HepG2 (cell line): ENCODE measurements at regions not wholly inside any gene's neighbourhood (a gene's known extent, or its start where the extent isn't known, plus 50 kb on each side); places are given as distances from the start of the nearest gene placed in this dataset.

Experiments used
- ATAC-seq: fragments of 200-7000 bp; cut with Tn5 transposase; 3 replicates; pipeline ENCODE4 v1.9.1; 2020; ENCODE audit warnings: mild to moderate bottlenecking, moderate library complexity
- BruUV-seq: library from RNA; stranded (reverse); fragments of 400-500 nt; replicated peaks from 2 replicates; lab custom pipeline; 2021; lab: Mats Ljungman, UMichigan
- CTCF ChIA-PET: fragments of 300-600 bp; formaldehyde crosslinking; extraction: SDS; loops from one replicate; lab custom pipeline; 2021; ENCODE audit warnings: low total read pairs, inconsistent platforms, low intra/inter-chr PET ratio; lab: Yijun Ruan, JAX
- POLR2A ChIA-PET: fragments of 350-600 bp; sonication (Branson Sonifier 250); formaldehyde crosslinking; loops from one replicate; lab custom pipeline; 2020; ENCODE audit warnings: antibody characterized with exemption, inconsistent platforms; lab: Yijun Ruan, JAX
- DNase-seq: peaks from one replicate; pipeline ENCODE4 v3.0.0-alpha.2; 2015; ENCODE audit warnings: low spot score
- FAIRE-seq: peaks from 3 replicates; lab custom pipeline; 2011; peaks lifted over from hg19 to GRCh38; lab: Jason Lieb, UNC
- H2AFZ ChIP-seq: one replicate; pipeline ENCODE4 v1.6.1; 2011; ENCODE audit warnings: low read length, inconsistent platforms
- H3K27ac ChIP-seq: fragments of 300-600 bp; 3 replicates; pipeline ENCODE4 v1.8.0; 2011; ENCODE audit warnings: mixed run types, mild to moderate bottlenecking, mixed read lengths, low read length, inconsistent platforms; ENCODE audit not compliant: insufficient read depth; ENCODE audit errors: extremely low read length
- H3K27me3 ChIP-seq, 2 experiments: fragments of 200-600 bp in 1 of 2; 2 replicates in 1 of 2; 3 replicates in 1 of 2; pipeline versions ENCODE4 v1.6.0 to v1.8.0; 2011; ENCODE audit warnings: low read length in 2 of 2, mild to moderate bottlenecking in 2 of 2, moderate library complexity in 2 of 2, inconsistent platforms in 1 of 2; ENCODE audit not compliant: insufficient read depth in 2 of 2, control insufficient read depth in 1 of 2
- H3K36me3 ChIP-seq, 2 experiments: fragments of 200-600 bp in 1 of 2; replicated peaks in 1 of 2; 2 replicates in 1 of 2; 3 replicates in 1 of 2; pipeline versions ENCODE4 v1.5.1 to v1.8.0; 2011; ENCODE audit warnings: low read length in 2 of 2, inconsistent platforms in 1 of 2; ENCODE audit not compliant: insufficient read depth in 2 of 2, control insufficient read depth in 1 of 2
- H3K4me1 ChIP-seq: 2 replicates; pipeline ENCODE4 v1.5.1; 2012; ENCODE audit warnings: low read length, inconsistent platforms; ENCODE audit not compliant: insufficient read depth
- H3K4me2 ChIP-seq: 2 replicates; pipeline ENCODE4 v1.6.0; 2011; ENCODE audit warnings: low read depth, low read length, inconsistent platforms
- H3K4me3 ChIP-seq, 3 experiments: fragments of 200-600 bp in 1 of 3; sonication (generic), shearing (Covaris generic) in 1 of 3; replicated peaks in 1 of 3; 2 replicates each; pipeline ENCODE4 v1.5.1; 2011 to 2016; ENCODE audit warnings: low read length in 3 of 3, inconsistent platforms in 2 of 3, low read depth in 2 of 3, mild to moderate bottlenecking in 2 of 3, control low read depth in 1 of 3, mixed read lengths in 1 of 3; ENCODE audit not compliant: insufficient read depth in 1 of 3
- H3K79me2 ChIP-seq: one replicate; pipeline ENCODE4 v1.6.1; 2011; ENCODE audit warnings: low read length, inconsistent platforms; ENCODE audit not compliant: insufficient read depth
- H3K9ac ChIP-seq: 2 replicates; pipeline ENCODE4 v1.6.0; 2011; ENCODE audit warnings: mild to moderate bottlenecking, low read depth, low read length, inconsistent platforms; ENCODE audit not compliant: insufficient read depth
- H3K9me3 ChIP-seq: 2 replicates; pipeline ENCODE4 v1.5.1; 2012; ENCODE audit warnings: mild to moderate bottlenecking, low read length
- H4K20me1 ChIP-seq: 2 replicates; pipeline ENCODE4 v1.6.0; 2011; ENCODE audit warnings: inconsistent platforms, mild to moderate bottlenecking, low read length, moderate library complexity; ENCODE audit not compliant: insufficient read depth
- BRCA1 ChIP-seq: sonication (generic); formaldehyde crosslinking; IDR thresholded peaks from 2 replicates; pipeline ENCODE4 v1.4.0; 2020; ENCODE audit warnings: missing genetic modification reagents
- HOXD1 ChIP-seq: sonication (generic); formaldehyde crosslinking; IDR thresholded peaks from 2 replicates; pipeline ENCODE4 v1.5.0; 2020; ENCODE audit warnings: missing genetic modification reagents
- MTA3 ChIP-seq: sonication (generic); formaldehyde crosslinking; IDR thresholded peaks from 2 replicates; pipeline ENCODE4 v1.4.0; 2020; ENCODE audit warnings: missing genetic modification reagents
- RAD21 ChIP-seq: fragments of 450-650 bp; formaldehyde crosslinking; IDR thresholded peaks from 2 replicates; pipeline ENCODE4 v1.5.0; 2020; ENCODE audit warnings: mild to moderate bottlenecking
- REXO4 ChIP-seq: sonication (generic); formaldehyde crosslinking; IDR thresholded peaks from 2 replicates; pipeline ENCODE4 v1.8.0; 2022; ENCODE audit warnings: missing genetic modification reagents, mild to moderate bottlenecking, borderline replicate concordance
- SMAD3 ChIP-seq: sonication (generic); formaldehyde crosslinking; IDR thresholded peaks from 2 replicates; pipeline ENCODE4 v1.4.0; 2020; ENCODE audit warnings: missing genetic modification reagents
- ZNF136 ChIP-seq: sonication (generic); formaldehyde crosslinking; IDR thresholded peaks from 2 replicates; pipeline ENCODE4 v1.8.1; 2022; ENCODE audit warnings: low read depth, mild to moderate bottlenecking, moderate library complexity, missing genetic modification reagents
- ZNF260 ChIP-seq: sonication (generic); formaldehyde crosslinking; IDR thresholded peaks from 2 replicates; pipeline ENCODE4 v1.4.0; 2020; ENCODE audit warnings: missing genetic modification reagents, low read depth, mild to moderate bottlenecking, borderline replicate concordance
- ZNF614 ChIP-seq: IDR thresholded peaks from 2 replicates; pipeline ENCODE4 v1.6.1; 2018; ENCODE audit warnings: missing biosample characterization, missing genetic modification reagents, inconsistent platforms, borderline replicate concordance
- ZNF616 ChIP-seq: sonication (generic); formaldehyde crosslinking; IDR thresholded peaks from 2 replicates; pipeline ENCODE4 v1.5.0; 2020; ENCODE audit warnings: low read depth, mild to moderate bottlenecking, missing genetic modification reagents
- ZNF766 ChIP-seq: sonication (generic); formaldehyde crosslinking; IDR thresholded peaks from 2 replicates; pipeline ENCODE4 v1.5.0; 2020; ENCODE audit warnings: missing genetic modification reagents, borderline replicate concordance
- in situ Hi-C: cut with HindIII; loops from 2 replicates; pipeline ENCODE4 v1.10.0; 2017; ENCODE audit warnings: low pct_unique_long_range_greater_than_20kb; ENCODE audit not compliant: extremely low pct_ligation_motif_present
- intact Hi-C: fragments of 100-400 bp; cut with micrococcal nuclease; formaldehyde crosslinking; loops from one replicate; pipeline ENCODE4 v1.10.0; 2022; ENCODE audit not compliant: unreplicated experiment
- TF ChIP-seq, protein P1 (sequence below): sonication (generic); formaldehyde crosslinking; IDR thresholded peaks from 2 replicates; pipeline ENCODE4 v1.5.0; 2020; ENCODE audit warnings: missing genetic modification reagents
- TF ChIP-seq, protein P2 (sequence below): sonication (generic); formaldehyde crosslinking; IDR thresholded peaks from 2 replicates; pipeline ENCODE4 v1.4.0; 2020; ENCODE audit warnings: mild to moderate bottlenecking, missing genetic modification reagents
- TF ChIP-seq, protein P3 (sequence below): sonication (generic); formaldehyde crosslinking; IDR thresholded peaks from 2 replicates; pipeline ENCODE4 v1.5.0; 2020; ENCODE audit warnings: mild to moderate bottlenecking, missing genetic modification reagents
- TF ChIP-seq, protein P4 (sequence below): sonication (generic); formaldehyde crosslinking; IDR thresholded peaks from 2 replicates; pipeline ENCODE4 v1.8.0; 2022; ENCODE audit warnings: low read depth, missing genetic modification reagents
- TF ChIP-seq, protein P5 (sequence below): sonication (generic); formaldehyde crosslinking; IDR thresholded peaks from 2 replicates; pipeline ENCODE4 v1.5.0; 2020; ENCODE audit warnings: missing genetic modification reagents

DNA sequence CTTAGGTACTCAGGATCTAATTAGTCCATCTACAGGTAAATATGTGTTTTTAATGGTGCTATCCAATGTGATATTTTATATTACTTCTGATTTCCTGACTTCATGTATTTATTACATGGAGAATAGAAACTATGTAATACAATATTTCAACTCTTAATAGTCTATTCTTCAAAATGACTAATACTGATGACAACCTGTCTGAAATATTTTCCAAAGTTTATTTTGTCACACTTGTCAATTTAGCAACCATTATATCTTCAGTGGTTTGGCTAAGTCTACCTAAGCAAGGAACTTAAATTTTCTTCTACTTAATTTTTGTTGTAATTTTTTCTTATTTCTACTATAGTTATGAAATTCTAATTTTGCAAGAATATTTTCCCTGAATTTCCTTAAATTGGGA is 55.0 kb upstream of the CNTN5 start:
- no peak overlapping the region for H3K27ac ChIP-seq
- intact Hi-C loops, result no loop called here

More for the DNA sequence above, 55.0 kb upstream of the CNTN5 start:
- ChIA-PET CTCF (no interaction called here), POLR2A (no interaction called here)
- no peaks in the 10 kb centered on the region for H3K79me2 ChIP-seq
- no peaks in the 10 kb centered on the region for H3K4me1 ChIP-seq
- H4K20me1 ChIP-seq, result no peaks in the 10 kb centered on the region
- H3K4me3 ChIP-seq, result no peak overlapping the region
- H3K9ac ChIP-seq, result no peak overlapping the region
- DNase-seq, result no peak
- no peak for FAIRE-seq
- H3K9me3 ChIP-seq, result peaks cover 5% of the 10 kb centered on the region
- H3K36me3 ChIP-seq, result no peaks in the 10 kb centered on the region
- no peak overlapping the region for H2AFZ ChIP-seq
- H3K4me2 ChIP-seq, result no peak overlapping the region
- TF ChIP-seq, protein P1, sequence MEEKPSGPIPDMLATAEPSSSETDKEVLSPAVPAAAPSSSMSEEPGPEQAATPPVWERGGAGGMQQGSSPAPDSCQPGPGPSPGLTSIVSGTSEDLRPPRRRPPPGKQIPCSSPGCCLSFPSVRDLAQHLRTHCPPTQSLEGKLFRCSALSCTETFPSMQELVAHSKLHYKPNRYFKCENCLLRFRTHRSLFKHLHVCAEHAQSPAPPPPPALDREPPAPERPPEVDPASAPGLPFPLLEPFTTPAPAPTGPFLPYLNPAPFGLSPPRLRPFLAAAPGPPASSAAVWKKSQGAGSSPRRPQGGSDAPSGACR (CRISPR knock-in tag), result no peak
- TF ChIP-seq MTA3 (no peak), HOXD1 (CRISPR knock-in tag) (no peak), REXO4 (CRISPR knock-in tag) (no peak), ZNF616 (CRISPR knock-in tag) (no peak), ZNF614 (no peak), ZNF766 (CRISPR knock-in tag) (no peak), RAD21 (CRISPR knock-in tag) (no peak), BRCA1 (CRISPR knock-in tag) (no peak), ZNF136 (no peak), SMAD3 (CRISPR knock-in tag) (no peak), ZNF260 (CRISPR knock-in tag) (no peak)
- TF ChIP-seq, protein P2, sequence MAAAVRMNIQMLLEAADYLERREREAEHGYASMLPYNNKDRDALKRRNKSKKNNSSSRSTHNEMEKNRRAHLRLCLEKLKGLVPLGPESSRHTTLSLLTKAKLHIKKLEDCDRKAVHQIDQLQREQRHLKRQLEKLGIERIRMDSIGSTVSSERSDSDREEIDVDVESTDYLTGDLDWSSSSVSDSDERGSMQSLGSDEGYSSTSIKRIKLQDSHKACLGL (CRISPR knock-in tag), result no peak
- TF ChIP-seq, protein P3, sequence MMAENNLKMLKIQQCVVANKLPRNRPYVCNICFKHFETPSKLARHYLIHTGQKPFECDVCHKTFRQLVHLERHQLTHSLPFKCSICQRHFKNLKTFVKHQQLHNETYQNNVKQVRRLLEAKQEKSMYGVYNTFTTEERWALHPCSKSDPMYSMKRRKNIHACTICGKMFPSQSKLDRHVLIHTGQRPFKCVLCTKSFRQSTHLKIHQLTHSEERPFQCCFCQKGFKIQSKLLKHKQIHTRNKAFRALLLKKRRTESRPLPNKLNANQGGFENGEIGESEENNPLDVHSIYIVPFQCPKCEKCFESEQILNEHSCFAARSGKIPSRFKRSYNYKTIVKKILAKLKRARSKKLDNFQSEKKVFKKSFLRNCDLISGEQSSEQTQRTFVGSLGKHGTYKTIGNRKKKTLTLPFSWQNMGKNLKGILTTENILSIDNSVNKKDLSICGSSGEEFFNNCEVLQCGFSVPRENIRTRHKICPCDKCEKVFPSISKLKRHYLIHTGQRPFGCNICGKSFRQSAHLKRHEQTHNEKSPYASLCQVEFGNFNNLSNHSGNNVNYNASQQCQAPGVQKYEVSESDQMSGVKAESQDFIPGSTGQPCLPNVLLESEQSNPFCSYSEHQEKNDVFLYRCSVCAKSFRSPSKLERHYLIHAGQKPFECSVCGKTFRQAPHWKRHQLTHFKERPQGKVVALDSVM (CRISPR knock-in tag), result no peak
- TF ChIP-seq, protein P4, sequence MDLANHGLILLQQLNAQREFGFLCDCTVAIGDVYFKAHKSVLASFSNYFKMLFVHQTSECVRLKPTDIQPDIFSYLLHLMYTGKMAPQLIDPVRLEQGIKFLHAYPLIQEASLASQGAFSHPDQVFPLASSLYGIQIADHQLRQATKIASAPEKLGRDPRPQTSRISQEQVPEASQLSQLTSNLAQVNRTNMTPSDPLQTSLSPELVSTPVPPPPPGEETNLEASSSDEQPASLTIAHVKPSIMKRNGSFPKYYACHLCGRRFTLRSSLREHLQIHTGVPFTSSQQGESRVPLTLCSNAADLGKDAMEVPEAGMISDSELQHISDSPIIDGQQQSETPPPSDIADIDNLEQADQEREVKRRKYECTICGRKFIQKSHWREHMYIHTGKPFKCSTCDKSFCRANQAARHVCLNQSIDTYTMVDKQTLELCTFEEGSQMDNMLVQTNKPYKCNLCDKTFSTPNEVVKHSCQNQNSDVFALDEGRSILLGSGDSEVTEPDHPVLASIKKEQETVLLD (CRISPR knock-in tag), result no peak
- TF ChIP-seq, protein P5, sequence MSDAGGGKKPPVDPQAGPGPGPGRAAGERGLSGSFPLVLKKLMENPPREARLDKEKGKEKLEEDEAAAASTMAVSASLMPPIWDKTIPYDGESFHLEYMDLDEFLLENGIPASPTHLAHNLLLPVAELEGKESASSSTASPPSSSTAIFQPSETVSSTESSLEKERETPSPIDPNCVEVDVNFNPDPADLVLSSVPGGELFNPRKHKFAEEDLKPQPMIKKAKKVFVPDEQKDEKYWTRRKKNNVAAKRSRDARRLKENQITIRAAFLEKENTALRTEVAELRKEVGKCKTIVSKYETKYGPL (CRISPR knock-in tag), result no peak
- BruUV-seq, result no TSS peak
- in situ Hi-C loops, result no loop called here
- no peak for ATAC-seq
- no peaks in the 10 kb centered on the region for H3K27me3 ChIP-seq
